ENCODE measurements at regions not wholly inside any gene's neighbourhood (a gene's known extent, or its start where the extent isn't known, plus 50 kb on each side); places are given as distances from the start of the nearest gene placed in this dataset.

DNA sequence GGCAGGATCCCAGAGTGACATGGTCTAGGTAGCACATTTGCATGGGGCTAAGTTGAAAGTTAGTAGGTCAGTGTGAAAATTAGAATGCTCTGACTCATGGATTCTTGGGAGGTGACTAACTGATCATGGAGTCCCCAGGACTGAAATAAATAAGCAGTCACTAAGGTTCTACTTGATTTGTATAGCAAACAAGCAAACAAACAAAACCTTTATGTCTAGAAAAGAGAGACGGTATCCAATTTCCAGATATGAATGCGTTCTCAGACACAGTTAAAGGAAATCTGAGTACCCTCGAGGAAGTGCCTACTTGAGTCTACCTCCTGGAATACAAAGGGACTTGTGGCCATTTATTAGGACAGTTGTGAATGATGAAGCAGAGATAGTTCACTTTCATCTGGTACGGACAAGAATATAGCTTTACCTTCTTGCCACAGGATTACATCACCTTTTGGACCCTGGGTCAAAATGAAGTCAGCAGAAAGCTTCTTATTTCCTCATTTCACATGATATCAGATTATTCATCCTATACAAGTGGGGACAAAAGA lies 54.3 kb upstream of the AGPS start:
- Histone ChIP-seq H3K4me2 (ENCODE audit: control insufficient read depth, insufficient read depth) (no peak overlapping the region), H3K27me3 (replicated peaks in 1 of 2; ENCODE audit: control insufficient read depth in 2 of 2, insufficient read depth in 2 of 2, low read length in 1 of 2) (no peaks in the 10 kb centered on the region), H3K9ac (ENCODE audit: control insufficient read depth, insufficient read depth, low read length) (no peak overlapping the region), H3K9me3 (replicated peaks; ENCODE audit: control insufficient read depth, insufficient read depth, low read length) (no peaks in the 10 kb centered on the region), H3K36me3 (ENCODE audit: control insufficient read depth in 2 of 2, insufficient read depth in 2 of 2, low read length in 1 of 2) (no peaks in the 10 kb centered on the region), H3K4me3 (no peak overlapping the region), H3K79me2 (ENCODE audit: control insufficient read depth, insufficient read depth, low read length) (no peaks in the 10 kb centered on the region), H2AFZ (ENCODE audit: control insufficient read depth, low read depth, low read length) (no peak overlapping the region), H4K20me1 (ENCODE audit: control insufficient read depth, insufficient read depth) (no peaks in the 10 kb centered on the region), H3K27ac (ENCODE audit: control insufficient read depth, insufficient read depth) (no peak overlapping the region), H3K4me1 (ENCODE audit: control insufficient read depth, insufficient read depth, low read length) (no peaks in the 10 kb centered on the region)
- ChIA-PET CTCF (interaction anchor here (1.2 to 7.8 kb wide), 6 partner anchors 12 to 383 kb away, joined by 3 to 273 read pairs (median 42); no protein-coding TSS in a partner anchor), POLR2A (interaction anchor here (0.6 kb wide), 1 partner anchor 184 kb away, joined by 4 read pairs; no protein-coding TSS in a partner anchor), SMC1A (ENCODE audit: uncharacterized antibody, unreplicated experiment) (interaction anchor here (1.2 to 7.8 kb wide), 5 partner anchors 56 to 385 kb away, joined by 3 to 208 read pairs (median 29); no protein-coding TSS in a partner anchor), RAD21 (ENCODE audit: unreplicated experiment) (interaction anchor here (1.9 to 7.6 kb wide), 3 partner anchors 76 to 266 kb away, joined by 9 to 100 read pairs (median 19); no protein-coding TSS in a partner anchor)
- BruUV-seq (replicated peaks), result no TSS peak
- WGBS (ENCODE audit: insufficient coverage, insufficient replicate concordance, low lambda C conversion rate, missing lambda C conversion rate), result 67% methylated on average over 4 of the region's 4 CpGs
- in situ Hi-C loops (cut with MboI), result loop anchor here (5.0 to 25.0 kb wide), 2 partner anchors 389 to 1201 kb away; partner anchors contain the start of gene HOXD8
- TF ChIP-seq JUND (IDR thresholded peaks at IDR 0.05; ENCODE audit: low read depth, low read length), result no peak
- no peak for TF ChIP-seq ZNF384 (IDR thresholded peaks at IDR 0.05; ENCODE audit: borderline replicate concordance, low read depth, low read length)
- TF ChIP-seq, protein P1, sequence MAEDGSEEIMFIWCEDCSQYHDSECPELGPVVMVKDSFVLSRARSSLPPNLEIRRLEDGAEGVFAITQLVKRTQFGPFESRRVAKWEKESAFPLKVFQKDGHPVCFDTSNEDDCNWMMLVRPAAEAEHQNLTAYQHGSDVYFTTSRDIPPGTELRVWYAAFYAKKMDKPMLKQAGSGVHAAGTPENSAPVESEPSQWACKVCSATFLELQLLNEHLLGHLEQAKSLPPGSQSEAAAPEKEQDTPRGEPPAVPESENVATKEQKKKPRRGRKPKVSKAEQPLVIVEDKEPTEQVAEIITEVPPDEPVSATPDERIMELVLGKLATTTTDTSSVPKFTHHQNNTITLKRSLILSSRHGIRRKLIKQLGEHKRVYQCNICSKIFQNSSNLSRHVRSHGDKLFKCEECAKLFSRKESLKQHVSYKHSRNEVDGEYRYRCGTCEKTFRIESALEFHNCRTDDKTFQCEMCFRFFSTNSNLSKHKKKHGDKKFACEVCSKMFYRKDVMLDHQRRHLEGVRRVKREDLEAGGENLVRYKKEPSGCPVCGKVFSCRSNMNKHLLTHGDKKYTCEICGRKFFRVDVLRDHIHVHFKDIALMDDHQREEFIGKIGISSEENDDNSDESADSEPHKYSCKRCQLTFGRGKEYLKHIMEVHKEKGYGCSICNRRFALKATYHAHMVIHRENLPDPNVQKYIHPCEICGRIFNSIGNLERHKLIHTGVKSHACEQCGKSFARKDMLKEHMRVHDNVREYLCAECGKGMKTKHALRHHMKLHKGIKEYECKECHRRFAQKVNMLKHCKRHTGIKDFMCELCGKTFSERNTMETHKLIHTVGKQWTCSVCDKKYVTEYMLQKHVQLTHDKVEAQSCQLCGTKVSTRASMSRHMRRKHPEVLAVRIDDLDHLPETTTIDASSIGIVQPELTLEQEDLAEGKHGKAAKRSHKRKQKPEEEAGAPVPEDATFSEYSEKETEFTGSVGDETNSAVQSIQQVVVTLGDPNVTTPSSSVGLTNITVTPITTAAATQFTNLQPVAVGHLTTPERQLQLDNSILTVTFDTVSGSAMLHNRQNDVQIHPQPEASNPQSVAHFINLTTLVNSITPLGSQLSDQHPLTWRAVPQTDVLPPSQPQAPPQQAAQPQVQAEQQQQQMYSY (CRISPR knock-in tag; IDR thresholded peaks at IDR 0.05), result no peak
- no peak for TF ChIP-seq MEF2B (IDR thresholded peaks at IDR 0.05; ENCODE audit: partially characterized antibody, poor library complexity, severe bottlenecking)
- TF ChIP-seq USF1 (IDR thresholded peaks at IDR 0.05; ENCODE audit: borderline replicate concordance, extremely low read length, insufficient read depth, low read depth, low read length), result no peak
- TF ChIP-seq, protein P2, sequence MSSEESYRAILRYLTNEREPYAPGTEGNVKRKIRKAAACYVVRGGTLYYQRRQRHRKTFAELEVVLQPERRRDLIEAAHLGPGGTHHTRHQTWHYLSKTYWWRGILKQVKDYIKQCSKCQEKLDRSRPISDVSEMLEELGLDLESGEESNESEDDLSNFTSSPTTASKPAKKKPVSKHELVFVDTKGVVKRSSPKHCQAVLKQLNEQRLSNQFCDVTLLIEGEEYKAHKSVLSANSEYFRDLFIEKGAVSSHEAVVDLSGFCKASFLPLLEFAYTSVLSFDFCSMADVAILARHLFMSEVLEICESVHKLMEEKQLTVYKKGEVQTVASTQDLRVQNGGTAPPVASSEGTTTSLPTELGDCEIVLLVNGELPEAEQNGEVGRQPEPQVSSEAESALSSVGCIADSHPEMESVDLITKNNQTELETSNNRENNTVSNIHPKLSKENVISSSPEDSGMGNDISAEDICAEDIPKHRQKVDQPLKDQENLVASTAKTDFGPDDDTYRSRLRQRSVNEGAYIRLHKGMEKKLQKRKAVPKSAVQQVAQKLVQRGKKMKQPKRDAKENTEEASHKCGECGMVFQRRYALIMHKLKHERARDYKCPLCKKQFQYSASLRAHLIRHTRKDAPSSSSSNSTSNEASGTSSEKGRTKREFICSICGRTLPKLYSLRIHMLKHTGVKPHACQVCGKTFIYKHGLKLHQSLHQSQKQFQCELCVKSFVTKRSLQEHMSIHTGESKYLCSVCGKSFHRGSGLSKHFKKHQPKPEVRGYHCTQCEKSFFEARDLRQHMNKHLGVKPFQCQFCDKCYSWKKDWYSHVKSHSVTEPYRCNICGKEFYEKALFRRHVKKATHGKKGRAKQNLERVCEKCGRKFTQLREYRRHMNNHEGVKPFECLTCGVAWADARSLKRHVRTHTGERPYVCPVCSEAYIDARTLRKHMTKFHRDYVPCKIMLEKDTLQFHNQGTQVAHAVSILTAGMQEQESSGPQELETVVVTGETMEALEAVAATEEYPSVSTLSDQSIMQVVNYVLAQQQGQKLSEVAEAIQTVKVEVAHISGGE (CRISPR knock-in tag; IDR thresholded peaks at IDR 0.05), result no peak
- TF ChIP-seq, protein P3, sequence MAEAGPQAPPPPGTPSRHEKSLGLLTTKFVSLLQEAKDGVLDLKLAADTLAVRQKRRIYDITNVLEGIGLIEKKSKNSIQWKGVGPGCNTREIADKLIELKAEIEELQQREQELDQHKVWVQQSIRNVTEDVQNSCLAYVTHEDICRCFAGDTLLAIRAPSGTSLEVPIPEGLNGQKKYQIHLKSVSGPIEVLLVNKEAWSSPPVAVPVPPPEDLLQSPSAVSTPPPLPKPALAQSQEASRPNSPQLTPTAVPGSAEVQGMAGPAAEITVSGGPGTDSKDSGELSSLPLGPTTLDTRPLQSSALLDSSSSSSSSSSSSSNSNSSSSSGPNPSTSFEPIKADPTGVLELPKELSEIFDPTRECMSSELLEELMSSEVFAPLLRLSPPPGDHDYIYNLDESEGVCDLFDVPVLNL (IDR thresholded peaks at IDR 0.05; ENCODE audit: low read depth, low read length), result no peak
- no peak for TF ChIP-seq ZZZ3 (IDR thresholded peaks at IDR 0.05; ENCODE audit: control insufficient read depth, insufficient read length, low read depth)
- TF ChIP-seq YY1 (IDR thresholded peaks at IDR 0.05; ENCODE audit: low read depth, low read length), result no peak
- TF ChIP-seq GATAD2B (conservative IDR thresholded peaks at IDR 0.05; ENCODE audit: low read depth), result no peak
- TF ChIP-seq ZBED1 (IDR thresholded peaks at IDR 0.05; ENCODE audit: borderline replicate concordance), result no peak
- TF ChIP-seq PAX8 (IDR thresholded peaks at IDR 0.05), result no peak
- intact Hi-C loops (cut with micrococcal nuclease; ENCODE audit: unreplicated experiment), result loop anchor here (5.0 kb wide), 1 partner anchor 149 kb away; no protein-coding TSS in a partner anchor
- DNase-seq (ENCODE audit: low read depth, low spot score) (no peak), ATAC-seq (no peak), FAIRE-seq (no peak)
